ENCODE measurements at regions not wholly inside any gene's neighbourhood (a gene's known extent, or its start where the extent isn't known, plus 50 kb on each side); places are given as distances from the start of the nearest gene placed in this dataset.

GRCh38 chr16:51271156-51271701, 120.2 kb upstream of the SALL1 start:
- TF ChIP-seq CTCF (IDR thresholded peaks at IDR 0.05; ENCODE audit: unreplicated experiment) = no peak
- Mint-ChIP-seq H3K4me1 (ENCODE audit: low read depth) (no peaks in the 10 kb centered on the region), H3K4me3 (ENCODE audit: low read depth) (no peak overlapping the region), H3K9me3 (ENCODE audit: low read depth) (peaks cover 3% of the 10 kb centered on the region), H3K27ac (no peak overlapping the region), H3K36me3 (ENCODE audit: insufficient read depth) (no peaks in the 10 kb centered on the region), H3K27me3 (peaks cover 71% of the 10 kb centered on the region)
- DNase-seq (ENCODE audit: low spot score, unreplicated experiment) = no peak

GRCh38 chr16:51268237-51268636, 117.2 kb upstream of the SALL1 start:
- peaks cover 3% of the 10 kb centered on the region for H3K9me3 Mint-ChIP-seq (ENCODE audit: low read depth)
- no peaks in the 10 kb centered on the region for H3K36me3 Mint-ChIP-seq (ENCODE audit: insufficient read depth)
- no peak for TF ChIP-seq CTCF (IDR thresholded peaks at IDR 0.05; ENCODE audit: unreplicated experiment)
- no peak overlapping the region for H3K27ac Mint-ChIP-seq
- no peak overlapping the region for H3K4me3 Mint-ChIP-seq (ENCODE audit: low read depth)
- H3K27me3 Mint-ChIP-seq = peaks cover 81% of the 10 kb centered on the region
- no peak for DNase-seq (ENCODE audit: low spot score, unreplicated experiment)
- no peaks in the 10 kb centered on the region for H3K4me1 Mint-ChIP-seq (ENCODE audit: low read depth)

DNA sequence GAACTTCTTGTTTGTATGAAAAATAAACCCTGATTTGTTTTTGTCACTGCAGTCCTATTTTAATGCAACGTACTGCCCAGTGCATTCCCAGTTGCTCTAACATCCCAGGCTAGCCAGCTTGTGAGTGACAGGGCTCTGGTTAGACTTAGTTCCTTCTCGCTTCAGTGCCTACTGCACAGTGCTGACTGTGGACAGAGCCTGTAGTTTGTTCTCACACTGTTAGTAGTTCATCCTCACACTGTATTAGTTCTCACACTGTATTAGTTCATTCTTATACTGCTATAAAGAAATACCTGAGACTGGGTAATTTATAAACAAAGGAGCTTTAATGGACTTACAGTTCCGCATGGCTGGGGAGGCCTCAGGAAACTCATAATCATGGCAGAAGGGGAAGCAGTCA, 116.6 kb upstream of the SALL1 start:
- peaks cover 79% of the 10 kb centered on the region for H3K27me3 Mint-ChIP-seq
- H3K9me3 Mint-ChIP-seq (ENCODE audit: low read depth) = peaks cover 3% of the 10 kb centered on the region
- no peak for TF ChIP-seq CTCF (IDR thresholded peaks at IDR 0.05; ENCODE audit: unreplicated experiment)
- H3K4me1 Mint-ChIP-seq (ENCODE audit: low read depth) = no peaks in the 10 kb centered on the region
- no peaks in the 10 kb centered on the region for H3K36me3 Mint-ChIP-seq (ENCODE audit: insufficient read depth)
- H3K27ac Mint-ChIP-seq = no peak overlapping the region
- no peak overlapping the region for H3K4me3 Mint-ChIP-seq (ENCODE audit: low read depth)
- no peak for DNase-seq (ENCODE audit: low spot score, unreplicated experiment)

DNA sequence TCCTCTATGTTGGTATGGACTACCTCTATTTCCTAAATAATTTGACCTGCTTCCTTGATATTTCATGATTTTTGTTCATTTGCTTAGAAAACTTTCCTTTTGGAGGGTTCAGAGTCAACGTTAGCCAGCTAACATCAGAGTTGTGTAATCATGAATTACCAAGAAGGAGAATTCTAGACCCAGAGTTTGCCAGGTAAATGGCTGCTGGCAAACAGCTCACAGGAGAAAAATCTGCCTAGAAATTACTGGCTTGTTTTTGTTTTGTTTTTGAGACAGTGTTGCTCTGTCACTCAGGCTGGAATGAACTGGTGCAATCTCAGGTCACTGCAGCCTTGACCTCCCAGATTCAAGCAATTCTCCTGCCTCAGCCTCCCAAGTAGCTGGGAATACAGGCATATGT, 111.4 kb upstream of the SALL1 start:
- Mint-ChIP-seq H3K4me1 (ENCODE audit: low read depth) (no peaks in the 10 kb centered on the region), H3K36me3 (ENCODE audit: insufficient read depth) (no peaks in the 10 kb centered on the region), H3K4me3 (ENCODE audit: low read depth) (no peak overlapping the region), H3K27ac (no peak overlapping the region), H3K27me3 (peaks cover 75% of the 10 kb centered on the region), H3K9me3 (ENCODE audit: low read depth) (peaks cover 10% of the 10 kb centered on the region)
- DNase-seq (ENCODE audit: low spot score, unreplicated experiment) = no peak
- no peak for TF ChIP-seq CTCF (IDR thresholded peaks at IDR 0.05; ENCODE audit: unreplicated experiment)

- H3K27me3 Mint-ChIP-seq = peaks cover 75% of the 10 kb centered on the region
- no peak for TF ChIP-seq CTCF (IDR thresholded peaks at IDR 0.05; ENCODE audit: unreplicated experiment)
- no peaks in the 10 kb centered on the region for H3K4me1 Mint-ChIP-seq (ENCODE audit: low read depth)
- H3K9me3 Mint-ChIP-seq (ENCODE audit: low read depth) = peaks cover 10% of the 10 kb centered on the region
- no peak overlapping the region for H3K27ac Mint-ChIP-seq
- no peaks in the 10 kb centered on the region for H3K36me3 Mint-ChIP-seq (ENCODE audit: insufficient read depth)
- DNase-seq (ENCODE audit: low spot score, unreplicated experiment) = no peak
- H3K4me3 Mint-ChIP-seq (ENCODE audit: low read depth) = no peak overlapping the region
These were observed 110.8 kb upstream of the SALL1 start for GRCh38 chr16:51261919-51262318.
